Activated naive CD4-positive, alpha-beta T cell treated with anti-CD3 and anti-CD28 coated beads, Interleukin-2, amount 50 U/mL, for 24 hours (primary cell): ENCODE measurements at regions not wholly inside any gene's neighbourhood (a gene's known extent, or its start where the extent isn't known, plus 50 kb on each side); places are given as distances from the start of the nearest gene placed in this dataset.

Source experiments
- H3K27ac Mint-ChIP-seq: one replicate; pipeline ENCODE4 v1.8.0; 2021; ENCODE audit warnings: mild to moderate bottlenecking, mixed read lengths
- H3K27me3 Mint-ChIP-seq: one replicate; pipeline ENCODE4 v1.8.0; 2021; ENCODE audit warnings: mixed read lengths
- H3K36me3 Mint-ChIP-seq: one replicate; pipeline ENCODE4 v1.8.0; 2021; ENCODE audit warnings: mixed read lengths
- H3K4me1 Mint-ChIP-seq: one replicate; pipeline ENCODE4 v1.8.0; 2021; ENCODE audit warnings: mixed read lengths
- H3K4me3 Mint-ChIP-seq: one replicate; pipeline ENCODE4 v1.8.0; 2021; ENCODE audit warnings: mild to moderate bottlenecking, mixed read lengths
- H3K9me3 Mint-ChIP-seq: one replicate; pipeline ENCODE4 v1.8.0; 2021; ENCODE audit warnings: mixed read lengths

GRCh38 chr6:140561701-140562100 is 1187.3 kb upstream of the CITED2 start:
- no peak overlapping the region for H3K4me3 Mint-ChIP-seq
- H3K27me3 Mint-ChIP-seq: peaks cover 2% of the 10 kb centered on the region
- H3K4me1 Mint-ChIP-seq: no peaks in the 10 kb centered on the region
- H3K9me3 Mint-ChIP-seq: no peaks in the 10 kb centered on the region
- H3K36me3 Mint-ChIP-seq: no peaks in the 10 kb centered on the region
- no peak overlapping the region for H3K27ac Mint-ChIP-seq

DNA sequence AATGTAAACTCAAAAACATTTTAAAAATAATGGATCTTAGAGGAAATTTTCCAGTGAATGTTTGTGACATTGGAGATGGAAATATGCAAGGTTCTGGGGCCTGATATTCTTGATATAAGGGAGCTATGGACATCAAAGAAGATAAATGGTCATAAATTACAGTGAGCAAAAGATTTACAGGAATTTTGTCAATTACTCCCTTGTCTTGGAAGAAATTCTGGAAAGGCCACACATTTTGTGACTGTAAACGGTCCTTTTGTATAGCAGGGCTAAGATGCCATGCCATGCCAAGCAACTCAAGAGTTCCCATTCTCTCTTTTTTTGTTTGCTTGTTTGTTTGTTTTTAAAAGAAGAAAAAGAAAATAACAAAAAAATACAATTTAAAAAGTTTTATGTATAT is 1186.2 kb upstream of the CITED2 start:
- Mint-ChIP-seq H3K36me3 (no peaks in the 10 kb centered on the region), H3K4me1 (no peaks in the 10 kb centered on the region), H3K9me3 (no peaks in the 10 kb centered on the region), H3K27ac (no peak overlapping the region), H3K4me3 (no peak overlapping the region), H3K27me3 (peaks cover 2% of the 10 kb centered on the region)

- H3K9me3 Mint-ChIP-seq: no peaks in the 10 kb centered on the region
- H3K4me1 Mint-ChIP-seq: no peaks in the 10 kb centered on the region
- H3K36me3 Mint-ChIP-seq: no peaks in the 10 kb centered on the region
- peaks cover 2% of the 10 kb centered on the region for H3K27me3 Mint-ChIP-seq
- no peak overlapping the region for H3K27ac Mint-ChIP-seq
- no peak overlapping the region for H3K4me3 Mint-ChIP-seq
These were observed 1185.0 kb upstream of the CITED2 start for GRCh38 chr6:140559458-140559857.

DNA sequence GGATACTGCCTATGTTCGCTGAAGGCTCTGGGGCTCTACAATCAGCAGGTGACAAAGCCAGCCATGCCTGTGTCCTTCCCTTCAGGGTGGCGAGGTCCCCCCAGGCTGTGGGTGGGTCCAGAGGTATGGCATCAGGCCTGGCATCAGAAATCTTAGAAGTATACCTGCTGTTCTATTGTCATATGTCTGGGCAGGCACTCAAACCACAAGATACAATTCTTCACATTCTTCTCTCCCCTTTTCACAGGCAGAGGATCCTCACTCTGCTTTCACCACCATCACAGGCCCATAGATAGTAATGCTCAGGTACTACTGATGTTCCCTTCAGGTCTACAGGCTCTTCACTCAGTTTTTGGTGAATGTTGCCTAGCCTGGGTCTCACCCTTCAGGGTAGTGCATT is 1180.0 kb upstream of the CITED2 start:
- Mint-ChIP-seq H3K27ac (no peak overlapping the region), H3K4me3 (no peak overlapping the region), H3K36me3 (no peaks in the 10 kb centered on the region), H3K9me3 (no peaks in the 10 kb centered on the region), H3K4me1 (no peaks in the 10 kb centered on the region), H3K27me3 (peaks cover 1% of the 10 kb centered on the region)

DNA sequence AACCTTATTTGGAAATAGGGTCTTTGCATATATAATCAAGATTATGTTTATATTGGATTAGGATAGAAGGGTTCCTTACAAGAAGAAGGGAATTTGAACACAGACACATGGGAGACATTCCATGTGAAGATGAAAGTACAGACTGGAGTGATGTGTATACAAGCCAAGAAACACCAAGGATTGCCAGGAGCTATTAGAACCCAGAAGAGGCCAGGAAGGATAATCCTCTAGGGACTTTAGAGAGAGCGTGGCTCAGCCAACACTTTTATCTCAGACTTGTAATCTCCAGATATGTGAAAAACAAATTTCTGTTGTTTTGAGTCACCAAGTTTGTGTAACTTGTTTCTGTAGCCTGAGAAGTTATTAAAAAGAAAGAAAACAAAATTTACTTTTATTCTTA is 1173.9 kb upstream of the CITED2 start:
- Mint-ChIP-seq H3K4me1 (no peaks in the 10 kb centered on the region), H3K36me3 (no peaks in the 10 kb centered on the region), H3K27ac (no peak overlapping the region), H3K9me3 (no peaks in the 10 kb centered on the region), H3K4me3 (no peak overlapping the region), H3K27me3 (no peaks in the 10 kb centered on the region)

GRCh38 chr6:140546640-140547039 is 1172.2 kb upstream of the CITED2 start:
- no peaks in the 10 kb centered on the region for H3K9me3 Mint-ChIP-seq
- H3K27me3 Mint-ChIP-seq: no peaks in the 10 kb centered on the region
- H3K4me1 Mint-ChIP-seq: no peaks in the 10 kb centered on the region
- H3K36me3 Mint-ChIP-seq: no peaks in the 10 kb centered on the region
- no peak overlapping the region for H3K4me3 Mint-ChIP-seq
- no peak overlapping the region for H3K27ac Mint-ChIP-seq

DNA sequence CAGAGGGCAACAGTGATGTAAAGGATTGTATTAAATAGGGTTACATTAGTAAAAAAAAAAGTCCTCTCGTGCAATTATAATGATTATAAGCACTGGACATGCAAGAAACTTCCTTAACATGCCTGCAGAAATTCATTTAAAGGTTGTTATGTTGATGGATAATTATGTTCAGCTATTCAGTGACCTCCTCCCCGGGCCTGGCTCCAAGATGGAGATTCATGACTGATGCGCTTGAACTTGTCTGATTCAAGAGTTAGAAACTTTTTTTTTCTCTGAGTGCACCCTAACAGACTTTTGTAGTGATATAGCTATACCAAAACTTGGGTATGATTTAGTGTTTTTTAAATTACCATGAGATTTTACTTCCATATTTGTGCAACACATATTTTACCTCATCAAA is 1170.0 kb upstream of the CITED2 start:
- H3K27ac Mint-ChIP-seq: no peak overlapping the region
- no peaks in the 10 kb centered on the region for H3K4me1 Mint-ChIP-seq

GRCh38 chr6:140542863-140543262 is 1168.4 kb upstream of the CITED2 start:
- Mint-ChIP-seq H3K4me1 (no peaks in the 10 kb centered on the region), H3K9me3 (no peaks in the 10 kb centered on the region), H3K36me3 (no peaks in the 10 kb centered on the region), H3K4me3 (no peak overlapping the region), H3K27ac (no peak overlapping the region), H3K27me3 (no peaks in the 10 kb centered on the region)

More for the DNA sequence above, 1170.0 kb upstream of the CITED2 start:
- Mint-ChIP-seq H3K9me3 (no peaks in the 10 kb centered on the region), H3K27me3 (no peaks in the 10 kb centered on the region), H3K36me3 (no peaks in the 10 kb centered on the region), H3K4me3 (no peak overlapping the region)

DNA sequence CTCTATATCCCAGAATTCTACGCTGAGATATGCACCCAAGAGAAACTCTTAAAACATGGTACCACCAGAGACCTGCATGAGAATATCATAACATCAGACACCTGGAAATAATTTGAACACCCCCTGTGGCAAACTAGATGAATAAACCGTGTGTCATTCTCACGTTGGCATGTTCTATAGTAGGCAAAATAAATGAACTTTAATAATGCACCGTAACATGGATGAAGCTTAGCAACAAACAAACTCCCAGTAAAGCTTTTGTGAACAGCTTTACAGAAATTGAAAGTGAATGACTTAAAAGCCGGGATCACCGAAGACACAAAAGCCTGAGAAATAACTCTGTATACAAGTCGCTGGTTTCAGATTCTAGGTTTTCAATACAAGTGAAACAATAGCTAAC is 1166.8 kb upstream of the CITED2 start:
- no peak overlapping the region for H3K27ac Mint-ChIP-seq
- no peaks in the 10 kb centered on the region for H3K9me3 Mint-ChIP-seq
- no peaks in the 10 kb centered on the region for H3K4me1 Mint-ChIP-seq
- no peaks in the 10 kb centered on the region for H3K36me3 Mint-ChIP-seq
- H3K4me3 Mint-ChIP-seq: no peak overlapping the region
- no peaks in the 10 kb centered on the region for H3K27me3 Mint-ChIP-seq

DNA sequence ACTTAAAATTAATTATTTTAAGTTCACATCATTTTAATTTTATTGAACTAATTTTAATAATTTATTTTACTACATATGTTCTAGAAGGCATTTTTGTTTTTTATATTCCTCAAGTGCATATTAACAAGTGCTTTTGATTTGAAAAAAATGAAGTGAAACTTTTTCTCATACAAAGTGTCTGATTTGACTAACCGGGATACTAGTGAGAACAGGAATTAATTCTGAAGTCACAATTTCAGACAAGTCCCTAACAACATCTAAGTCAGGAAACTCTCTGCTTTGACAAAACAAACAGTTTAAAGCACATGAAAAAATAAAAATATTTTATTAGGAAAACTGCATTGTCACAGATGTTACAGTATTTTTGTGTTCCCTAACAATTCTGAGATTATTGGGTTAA is 1166.3 kb upstream of the CITED2 start:
- H3K36me3 Mint-ChIP-seq: no peaks in the 10 kb centered on the region
- no peak overlapping the region for H3K4me3 Mint-ChIP-seq
- no peaks in the 10 kb centered on the region for H3K4me1 Mint-ChIP-seq
- no peak overlapping the region for H3K27ac Mint-ChIP-seq
- H3K27me3 Mint-ChIP-seq: no peaks in the 10 kb centered on the region
- H3K9me3 Mint-ChIP-seq: no peaks in the 10 kb centered on the region

DNA sequence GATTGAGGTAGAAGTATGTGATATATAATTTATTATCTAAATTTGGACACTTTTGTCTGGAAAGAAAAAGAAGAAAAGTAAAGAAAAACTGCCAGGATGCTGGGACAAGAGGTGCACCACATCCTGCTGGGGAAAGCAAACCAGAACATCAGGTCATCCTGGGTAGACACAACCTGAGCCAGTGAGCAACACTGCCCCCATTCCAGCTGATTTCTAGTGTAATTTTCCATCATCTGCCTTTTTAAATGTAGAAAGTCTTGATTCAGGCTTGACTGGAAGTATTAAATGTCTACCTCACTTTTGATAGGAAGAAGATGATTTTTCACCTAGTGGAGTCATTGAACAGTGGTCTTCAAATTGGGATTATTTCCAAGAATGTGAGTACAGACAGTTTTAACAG is 1164.5 kb upstream of the CITED2 start:
- Mint-ChIP-seq H3K27ac (no peak overlapping the region), H3K4me1 (no peaks in the 10 kb centered on the region), H3K4me3 (no peak overlapping the region), H3K36me3 (no peaks in the 10 kb centered on the region), H3K9me3 (peaks cover 4% of the 10 kb centered on the region), H3K27me3 (peaks cover under 1% of the 10 kb centered on the region)

DNA sequence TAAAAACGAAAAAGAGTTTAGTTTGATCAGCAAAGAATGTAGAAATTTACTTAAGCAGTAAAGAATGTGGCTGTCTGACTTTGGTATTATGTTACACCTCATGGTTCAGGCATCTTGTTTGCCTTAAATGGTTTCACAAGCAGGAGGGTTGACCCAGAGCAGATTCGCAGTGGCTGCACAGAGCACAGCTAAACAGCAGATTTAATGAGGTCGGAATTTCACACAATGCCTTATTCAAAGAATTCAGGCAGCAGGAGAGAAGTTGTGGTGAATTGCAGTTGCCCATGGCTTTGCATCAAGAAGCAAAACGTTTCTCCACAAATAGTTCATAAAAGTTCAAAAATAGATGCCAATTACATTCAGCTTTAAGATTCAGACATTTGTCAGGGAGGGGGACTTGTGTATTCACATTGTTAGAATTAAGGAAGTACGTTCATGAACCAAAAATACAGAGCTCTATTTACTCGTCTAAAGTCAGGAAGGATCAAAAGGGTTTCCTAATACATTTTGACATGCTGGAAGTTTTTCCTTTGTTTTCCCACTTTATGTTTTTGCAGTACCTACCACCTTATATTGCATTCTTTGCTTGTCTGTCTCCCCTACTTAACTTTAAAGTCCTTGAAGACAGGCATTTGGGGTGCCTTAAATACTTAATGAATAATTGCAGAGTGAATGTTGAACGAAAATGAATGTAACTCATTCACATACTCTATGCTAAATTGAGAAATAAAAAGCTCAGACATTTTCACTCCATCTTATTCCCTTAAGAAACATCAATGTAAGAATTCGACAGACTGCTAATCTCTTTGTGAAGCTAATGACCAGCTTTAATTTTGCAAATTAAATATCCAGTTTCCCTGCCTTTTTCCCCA is 1163.6 kb upstream of the CITED2 start:
- Mint-ChIP-seq H3K27ac (no peak overlapping the region), H3K4me1 (no peaks in the 10 kb centered on the region), H3K36me3 (no peaks in the 10 kb centered on the region), H3K4me3 (no peak overlapping the region), H3K9me3 (peaks cover 6% of the 10 kb centered on the region), H3K27me3 (peaks cover 1% of the 10 kb centered on the region)

DNA sequence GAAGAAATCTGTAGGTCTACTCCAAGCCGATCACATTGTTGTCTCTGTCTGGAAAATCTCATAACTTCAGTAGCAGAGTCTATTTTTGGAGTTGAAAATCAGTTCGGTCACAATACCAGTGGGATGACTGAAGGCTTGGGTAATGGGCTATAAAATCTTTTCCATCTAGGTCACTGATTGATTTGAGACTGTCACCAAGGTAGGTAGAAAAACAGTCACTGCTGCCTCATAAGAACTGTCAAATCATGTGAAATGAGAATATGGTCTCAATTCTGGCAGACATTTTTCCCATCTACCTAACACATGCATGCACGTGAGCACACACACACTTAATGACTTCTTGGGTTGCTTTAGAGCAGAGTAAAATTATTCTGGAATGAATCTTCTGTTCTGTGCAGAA is 1162.8 kb upstream of the CITED2 start:
- Mint-ChIP-seq H3K4me3 (no peak overlapping the region), H3K36me3 (no peaks in the 10 kb centered on the region), H3K9me3 (peaks cover 6% of the 10 kb centered on the region), H3K27ac (no peak overlapping the region), H3K27me3 (peaks cover 1% of the 10 kb centered on the region), H3K4me1 (no peaks in the 10 kb centered on the region)

DNA sequence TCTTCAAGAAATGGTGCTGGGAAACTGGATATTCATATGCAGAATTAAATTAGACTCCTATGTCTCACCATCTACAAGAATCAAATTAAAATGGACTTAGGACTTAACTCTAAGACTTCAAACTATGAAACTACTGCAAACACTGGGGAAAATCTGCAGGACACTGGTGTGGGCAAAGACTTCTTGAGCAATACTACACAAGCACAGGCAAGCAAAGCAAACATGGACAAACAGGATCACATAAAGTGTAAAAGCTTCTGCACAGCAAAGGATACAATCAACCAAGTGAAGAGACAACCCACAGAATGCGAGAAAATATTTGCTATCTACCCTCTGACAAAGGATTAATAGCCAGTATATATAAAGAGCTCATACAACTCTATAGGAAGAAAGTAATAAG is 1161.1 kb upstream of the CITED2 start:
- Mint-ChIP-seq H3K27me3 (peaks cover 2% of the 10 kb centered on the region), H3K27ac (no peak overlapping the region), H3K4me1 (no peaks in the 10 kb centered on the region), H3K36me3 (no peaks in the 10 kb centered on the region), H3K4me3 (no peak overlapping the region), H3K9me3 (peaks cover 6% of the 10 kb centered on the region)

GRCh38 chr6:140533526-140533925 is 1159.1 kb upstream of the CITED2 start:
- H3K4me1 Mint-ChIP-seq: no peaks in the 10 kb centered on the region
- no peak overlapping the region for H3K4me3 Mint-ChIP-seq
- H3K27ac Mint-ChIP-seq: no peak overlapping the region
- H3K9me3 Mint-ChIP-seq: peaks cover 6% of the 10 kb centered on the region
- H3K36me3 Mint-ChIP-seq: no peaks in the 10 kb centered on the region
- peaks cover 2% of the 10 kb centered on the region for H3K27me3 Mint-ChIP-seq

- H3K9me3 Mint-ChIP-seq: no peaks in the 10 kb centered on the region
These were observed 1130.3 kb upstream of the CITED2 start for GRCh38 chr6:140504776-140505175.

GRCh38 chr6:140500849-140501248 is 1126.4 kb upstream of the CITED2 start:
- no peaks in the 10 kb centered on the region for H3K9me3 Mint-ChIP-seq
- no peaks in the 10 kb centered on the region for H3K4me1 Mint-ChIP-seq
- no peak overlapping the region for H3K4me3 Mint-ChIP-seq
- peaks cover 4% of the 10 kb centered on the region for H3K27me3 Mint-ChIP-seq
- H3K36me3 Mint-ChIP-seq: no peaks in the 10 kb centered on the region
- no peak overlapping the region for H3K27ac Mint-ChIP-seq

More at GRCh38 chr6:140504776-140505175, 1130.3 kb upstream of the CITED2 start:
- Mint-ChIP-seq H3K27ac (no peak overlapping the region), H3K4me3 (no peak overlapping the region), H3K27me3 (peaks cover 4% of the 10 kb centered on the region), H3K4me1 (no peaks in the 10 kb centered on the region), H3K36me3 (no peaks in the 10 kb centered on the region)
